GM18858 (cell line): ENCODE measurements at regions not wholly inside any gene's neighbourhood (a gene's known extent, or its start where the extent isn't known, plus 50 kb on each side); places are given as distances from the start of the nearest gene placed in this dataset.

Source experiments
- ATAC-seq: cut with Tn5 transposase; IDR thresholded peaks from one replicate; pipeline ENCODE4 v1.9.1; 2021; ENCODE audit not compliant: unreplicated experiment

DNA sequence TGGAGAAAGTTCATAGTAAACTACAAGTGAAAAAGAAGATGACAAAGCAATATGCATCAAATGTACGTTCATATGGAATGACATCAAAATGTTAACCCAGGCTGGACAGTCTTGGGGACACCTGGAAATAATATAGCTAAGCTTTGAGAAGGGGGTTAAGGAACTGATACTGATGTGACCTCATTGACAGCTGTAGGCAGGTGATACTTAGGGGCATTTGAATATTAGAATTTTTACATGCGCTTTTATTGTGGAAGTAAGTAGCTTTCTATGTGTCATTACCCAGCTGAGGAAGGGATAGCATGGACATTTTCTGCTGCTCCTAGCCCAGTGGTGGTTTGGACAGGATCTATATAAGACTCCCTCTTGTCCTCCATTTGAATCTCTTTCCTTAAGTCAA, 299.7 kb downstream of the CWC27 start:
- peak; percentile 40 for ATAC-seq

DNA sequence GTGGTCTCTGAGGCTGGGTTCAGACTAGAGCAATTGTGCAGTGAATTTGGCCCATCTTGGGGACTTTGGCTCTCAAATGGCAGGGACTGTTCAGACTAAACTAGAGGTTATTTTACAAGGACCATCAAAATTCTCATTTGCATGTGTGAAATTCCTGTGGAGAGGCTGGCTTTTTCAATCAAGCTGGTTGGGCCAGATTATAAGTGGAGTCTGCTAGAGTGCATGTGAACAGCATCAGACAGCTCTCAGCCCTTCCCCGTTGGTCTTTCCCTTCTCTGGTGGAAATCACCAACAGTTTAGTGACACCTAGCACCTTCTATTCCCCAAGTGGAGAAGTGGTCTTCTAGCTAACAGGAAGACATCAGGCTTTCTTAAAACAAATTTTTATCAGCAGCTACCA, 301.3 kb downstream of the CWC27 start:
- ATAC-seq: no peak

DNA sequence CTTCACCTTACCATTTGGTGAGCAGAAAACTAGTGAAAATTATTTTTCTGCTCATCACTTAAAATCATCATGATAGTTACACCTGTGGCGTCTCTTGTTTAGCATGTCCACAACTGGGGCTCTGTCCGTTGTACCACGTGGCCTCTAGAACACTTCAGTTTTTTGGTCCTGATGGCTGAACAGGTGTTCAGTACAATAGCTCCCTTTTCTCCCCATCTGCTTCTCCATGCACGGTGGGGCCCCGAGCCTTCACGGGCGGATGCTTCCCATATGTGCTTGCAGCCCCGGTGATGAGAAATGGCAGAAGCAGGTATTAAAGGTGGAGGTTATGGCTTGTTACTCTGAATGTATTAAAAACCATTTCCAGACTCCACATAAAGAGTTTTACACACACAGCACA, 304.1 kb downstream of the CWC27 start:
- ATAC-seq: no peak

DNA sequence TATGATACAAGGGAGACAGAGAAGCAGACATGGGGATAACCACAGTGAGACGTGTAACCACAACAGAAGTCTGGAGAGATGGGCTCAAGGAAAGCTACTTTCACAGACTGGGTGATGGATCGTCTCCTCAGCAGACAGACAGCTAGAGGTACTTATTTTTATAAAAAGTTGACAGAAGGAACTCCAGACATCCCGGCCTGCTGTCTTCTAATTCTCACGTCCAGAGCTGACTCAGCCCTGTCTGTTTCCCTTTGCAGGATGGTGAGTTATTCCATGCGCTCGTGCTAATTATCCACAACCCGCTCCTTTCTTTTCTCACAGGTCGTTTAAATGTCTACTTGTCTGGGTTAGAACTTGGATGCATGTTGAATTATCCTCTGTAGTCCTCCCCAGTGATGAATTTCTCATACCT, 304.5 kb downstream of the CWC27 start:
- ATAC-seq: no peak

DNA sequence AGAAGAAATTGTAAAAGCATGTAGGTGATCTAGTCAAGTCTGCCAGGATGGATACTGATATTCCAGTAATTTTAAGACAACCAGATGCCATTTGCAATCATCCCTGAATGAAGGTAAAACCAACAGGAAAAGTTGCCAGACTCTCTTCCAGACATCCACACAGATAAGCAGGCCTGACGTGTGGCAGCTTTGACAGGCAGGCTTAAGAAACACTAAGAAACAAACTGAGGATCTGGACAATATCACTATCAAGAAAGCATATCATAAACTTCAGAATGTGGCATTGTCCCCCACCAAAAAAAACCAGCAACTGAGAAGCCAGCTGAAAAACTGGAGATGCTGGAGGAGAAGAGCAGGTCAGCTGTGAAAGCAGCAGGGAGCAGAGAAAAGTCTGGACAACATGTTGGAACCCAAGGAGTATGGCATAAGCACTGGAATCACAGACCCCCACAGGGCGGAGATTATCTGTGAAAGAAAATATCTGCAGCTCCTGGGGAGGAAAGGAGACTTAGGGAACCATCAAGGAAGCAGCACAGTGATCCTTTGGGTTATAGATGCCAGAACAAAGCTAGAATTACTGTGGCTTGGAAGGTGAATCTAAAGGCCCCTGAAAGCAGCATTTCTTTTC, 307.0 kb downstream of the CWC27 start:
- ATAC-seq: no peak

DNA sequence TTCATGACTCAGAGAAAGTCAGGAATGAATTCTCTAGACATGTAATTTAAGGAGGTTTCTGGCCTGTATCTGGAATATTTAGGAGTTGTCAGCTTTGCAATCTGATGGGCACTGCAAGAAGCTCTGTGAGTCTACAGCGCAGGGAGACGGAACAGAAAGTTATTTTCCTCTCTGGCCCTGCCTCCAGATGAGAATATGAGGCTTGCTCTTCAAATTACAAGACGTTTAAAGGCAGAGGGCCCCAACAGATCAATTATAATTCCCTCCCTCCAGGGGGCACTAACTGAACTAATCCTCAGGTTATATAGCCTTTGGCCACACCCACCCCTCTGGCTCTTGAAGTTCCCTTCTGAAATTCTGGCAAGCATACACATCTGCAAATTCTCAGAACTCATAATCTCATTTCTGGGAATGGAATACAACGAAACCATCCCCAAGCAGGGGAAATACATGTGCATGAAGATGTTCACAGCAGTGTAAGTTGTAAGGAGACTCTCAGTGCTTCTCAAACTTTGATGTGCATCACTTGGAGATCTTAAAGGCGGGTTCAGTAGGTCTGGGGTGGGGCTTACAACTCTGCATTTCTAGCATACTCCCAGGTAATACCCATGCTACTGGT, 307.6 kb downstream of the CWC27 start:
- ATAC-seq: peak; percentile 76

DNA sequence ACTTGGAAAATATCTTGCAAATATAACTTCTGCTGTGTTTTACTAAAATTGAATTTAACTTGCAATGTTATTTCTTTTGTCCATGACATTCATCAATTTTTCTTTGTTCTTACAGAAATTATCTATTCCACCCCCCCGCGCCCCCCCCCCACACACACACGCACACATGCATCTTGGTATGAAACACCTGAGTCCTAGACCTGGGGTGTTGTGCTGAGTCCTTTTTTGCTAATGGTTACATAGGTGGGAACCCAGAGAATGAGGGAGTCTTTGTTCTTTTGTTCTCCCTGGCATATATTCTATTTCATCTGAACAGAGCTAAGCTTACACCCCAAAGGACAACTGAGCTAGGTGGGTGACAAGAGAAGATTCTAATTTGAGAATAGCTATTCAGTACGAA, 308.9 kb downstream of the CWC27 start:
- ATAC-seq: no peak

DNA sequence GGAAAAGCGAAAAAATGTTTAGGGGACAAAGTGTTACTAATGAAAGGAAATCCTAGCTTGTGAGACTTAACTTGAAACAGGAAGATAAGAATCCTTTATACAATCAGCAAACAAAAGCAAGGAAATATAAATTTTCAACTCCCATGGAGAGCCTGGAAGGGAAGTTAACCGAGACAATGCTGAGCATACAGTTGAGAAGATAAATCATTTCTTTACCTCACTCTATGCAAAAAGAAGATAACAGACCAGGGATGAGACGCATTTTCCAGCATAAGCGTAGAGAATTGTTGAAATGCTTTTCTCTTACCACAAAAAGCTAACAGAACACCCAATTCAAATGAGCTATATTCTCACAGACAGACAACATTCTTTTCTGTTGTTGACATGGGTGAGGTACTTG, 309.6 kb downstream of the CWC27 start:
- ATAC-seq: no peak

DNA sequence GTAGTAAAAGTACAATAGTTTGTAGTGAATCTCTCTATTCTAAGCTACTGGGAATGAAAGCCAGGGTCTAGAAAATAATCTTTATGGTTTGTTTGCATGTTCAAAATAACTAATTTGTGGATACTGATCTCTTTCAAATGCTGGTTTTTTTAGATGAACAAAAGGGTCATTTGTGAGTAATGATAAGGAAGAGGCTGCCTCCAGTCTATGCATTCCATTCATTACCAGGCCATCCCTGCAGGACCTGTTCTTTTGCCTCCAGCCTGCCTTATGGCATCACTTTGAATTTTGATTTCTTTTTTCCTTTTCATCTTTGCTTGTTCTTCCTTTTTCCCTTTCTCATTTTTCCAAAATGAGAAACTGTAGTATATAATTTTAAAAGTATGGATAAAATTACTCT, 312.3 kb downstream of the CWC27 start:
- ATAC-seq: no peak

DNA sequence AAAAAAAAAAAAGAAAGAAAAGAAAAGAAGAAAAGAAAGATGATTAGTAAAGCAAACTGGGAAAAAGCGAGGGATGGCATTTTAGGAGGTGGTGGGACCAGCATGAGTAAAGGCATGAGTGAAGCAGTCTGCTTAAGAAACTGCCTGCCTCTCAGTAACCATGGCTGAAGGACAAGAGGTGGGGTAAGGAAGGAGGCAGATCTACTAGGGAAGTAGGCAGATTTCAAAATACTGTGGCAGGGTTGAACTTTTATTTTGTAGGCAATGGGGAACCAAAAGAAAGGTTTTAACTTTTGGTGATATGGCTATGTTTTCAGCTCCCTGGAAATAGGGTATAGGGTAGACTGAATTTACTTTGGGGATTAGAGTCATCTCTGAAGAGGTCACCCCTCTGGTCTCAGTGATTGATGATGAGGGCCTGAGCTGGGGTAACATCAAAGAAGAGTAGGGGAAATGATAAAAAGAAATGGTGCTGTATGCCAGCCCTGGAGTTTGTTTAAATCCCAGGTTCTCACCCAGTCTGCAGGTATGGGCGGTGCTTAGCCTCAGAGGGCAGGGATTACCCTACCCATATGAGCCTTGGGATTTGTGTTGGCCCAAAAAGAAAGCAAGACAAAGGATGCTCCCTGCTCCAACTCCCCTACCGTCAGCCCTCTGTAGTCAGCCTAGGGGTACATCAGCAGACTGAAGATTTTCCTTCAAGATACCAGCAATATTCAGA, 316.2 kb downstream of the CWC27 start:
- ATAC-seq: no peak

DNA sequence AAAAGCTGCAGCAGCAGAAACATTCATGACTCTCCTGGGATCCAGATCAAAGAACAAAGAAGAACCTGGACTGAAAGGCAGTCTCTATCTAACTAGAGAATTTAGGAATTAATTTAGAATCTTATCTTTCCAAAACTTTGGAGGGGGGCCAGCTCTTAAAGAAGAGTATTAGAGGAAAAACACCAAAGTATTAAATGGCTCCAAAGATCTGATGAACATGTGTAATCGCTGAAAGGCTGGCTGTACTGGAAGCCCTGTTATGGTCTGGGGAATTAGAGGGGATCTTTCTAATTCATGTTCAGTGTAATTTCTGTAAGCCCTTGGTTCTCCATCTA, 316.8 kb downstream of the CWC27 start:
- ATAC-seq: no peak

DNA sequence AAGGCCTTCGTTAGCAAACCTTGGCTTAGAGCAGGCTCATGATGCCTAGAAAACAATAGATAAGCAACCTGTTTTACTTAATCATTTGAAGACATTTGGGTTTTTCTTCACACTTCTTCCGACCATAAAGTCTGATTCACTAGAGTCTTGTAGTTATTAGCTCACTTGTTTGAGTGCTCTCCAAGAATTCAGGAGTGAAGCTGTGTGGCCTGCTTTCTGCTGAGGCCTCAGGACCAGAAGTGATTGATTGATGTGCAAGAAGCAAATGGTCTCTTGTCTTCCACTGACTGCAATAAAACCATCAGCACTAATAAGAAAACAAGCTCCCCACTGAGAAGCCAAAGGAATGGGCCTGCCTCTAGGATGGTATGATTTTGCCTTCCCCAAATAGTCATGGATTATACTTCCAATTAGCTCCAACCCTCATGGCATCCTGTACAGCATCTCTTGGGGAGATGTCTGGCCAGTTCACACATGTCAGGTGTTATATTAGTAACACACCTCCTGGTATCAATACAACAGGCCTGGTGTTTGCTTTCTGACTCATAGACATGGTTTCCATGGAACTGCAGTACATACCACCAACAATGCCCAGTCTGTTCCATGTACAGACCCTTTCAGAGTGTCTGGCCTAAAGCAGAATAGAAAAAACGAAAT, 317.6 kb downstream of the CWC27 start:
- no peak for ATAC-seq

DNA sequence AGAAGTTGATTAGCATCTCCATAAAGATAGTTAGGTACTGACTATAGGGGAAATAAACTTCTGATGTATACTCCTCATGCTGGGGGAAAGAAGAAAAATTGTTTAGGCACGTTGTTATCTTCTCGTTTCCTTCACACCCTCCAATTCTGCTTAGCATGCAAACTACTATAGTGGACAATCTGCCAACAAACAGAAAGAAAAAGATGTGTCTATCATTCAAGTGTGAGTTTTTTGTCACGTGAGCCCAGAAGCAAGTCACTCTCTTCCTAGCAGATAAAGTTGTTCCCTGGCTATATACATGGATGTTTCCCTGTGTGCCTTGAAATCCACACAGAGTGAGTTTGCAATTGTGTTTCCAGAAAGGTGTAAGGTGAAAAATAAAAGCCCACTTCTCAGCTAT, 318.4 kb downstream of the CWC27 start:
- no peak for ATAC-seq

DNA sequence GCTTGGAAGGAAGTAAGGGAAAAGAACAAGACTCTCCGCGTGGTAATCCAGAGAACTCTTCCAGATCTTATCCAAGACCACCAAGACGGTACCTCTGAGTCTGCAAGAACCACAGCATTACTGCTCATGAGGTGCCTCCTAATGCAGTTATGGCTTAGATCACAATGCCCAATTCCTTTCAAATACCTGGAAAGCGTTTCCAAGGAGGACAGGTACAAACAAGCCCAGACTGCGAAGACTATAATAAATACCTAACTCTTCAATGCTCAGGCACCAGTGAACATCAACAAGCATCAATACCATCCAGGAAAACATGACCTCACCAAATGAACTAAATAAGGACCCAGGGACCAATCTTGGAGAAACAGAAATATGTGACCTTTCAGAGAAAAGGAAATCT, 325.5 kb downstream of the CWC27 start:
- no peak for ATAC-seq

DNA sequence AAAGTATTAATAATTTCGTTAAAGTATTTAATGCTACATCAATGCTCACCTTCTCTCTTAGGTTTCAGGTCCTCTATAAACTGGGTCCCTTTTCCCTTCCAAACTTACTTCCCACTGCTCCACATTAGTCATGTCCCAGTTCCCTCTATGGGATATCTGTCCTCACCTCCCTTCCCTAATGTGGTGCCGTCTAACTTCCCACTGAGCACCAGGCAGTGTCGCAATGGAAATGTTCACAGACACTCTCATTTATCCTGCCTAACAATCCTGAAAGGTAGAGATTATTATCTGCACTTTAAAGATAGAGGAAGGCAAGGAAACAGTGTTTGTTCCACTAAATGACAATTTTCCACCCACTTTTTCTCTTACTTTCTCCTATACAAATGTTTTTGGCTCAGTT, 329.7 kb downstream of the CWC27 start:
- ATAC-seq: no peak
